Stimulated activated effector memory CD8-positive, alpha-beta T cell treated with anti-CD3 and anti-CD28 coated beads, Interleukin-12 subunit alpha, Interleukin-12 subunit beta, amount 100 ng/mL, for 72 hours (primary cell): ENCODE measurements at regions not wholly inside any gene's neighbourhood (a gene's known extent, or its start where the extent isn't known, plus 50 kb on each side); places are given as distances from the start of the nearest gene placed in this dataset.

ENCODE experiments used
- ATAC-seq: fragments of 150-1000 bp; cut with Tn5 transposase; 2 replicates; pipeline ENCODE4 v1.10.0; 2021
- DNase-seq, 2 donors: peaks; one replicate each; pipeline ENCODE4 v3.0.0; 2021 to 2022; ENCODE audit warnings: low spot score in 2 of 2
- H3K27ac Mint-ChIP-seq: one replicate; pipeline ENCODE4 v1.8.0; 2022; ENCODE audit warnings: mild to moderate bottlenecking, mixed read lengths
- H3K36me3 Mint-ChIP-seq: one replicate; pipeline ENCODE4 v1.8.0; 2022; ENCODE audit warnings: mild to moderate bottlenecking, mixed read lengths
- H3K4me1 Mint-ChIP-seq: one replicate; pipeline ENCODE4 v1.8.0; 2022; ENCODE audit warnings: mixed read lengths
- H3K4me3 Mint-ChIP-seq: one replicate; pipeline ENCODE4 v1.8.0; 2022; ENCODE audit warnings: mild to moderate bottlenecking, mixed read lengths
- H3K9me3 Mint-ChIP-seq: one replicate; pipeline ENCODE4 v1.8.0; 2022; ENCODE audit warnings: mixed read lengths

- H3K4me1 Mint-ChIP-seq: no peaks in the 10 kb centered on the region
- H3K4me3 Mint-ChIP-seq: no peak overlapping the region
- no peaks in the 10 kb centered on the region for H3K36me3 Mint-ChIP-seq
- peaks cover 7% of the 10 kb centered on the region for H3K9me3 Mint-ChIP-seq
- DNase-seq (no peak), ATAC-seq (no peak)
- no peak overlapping the region for H3K27ac Mint-ChIP-seq
These were observed 636.1 kb downstream of the KCNH5 start for GRCh38 chr14:62409169-62409568.

- H3K4me3 Mint-ChIP-seq: no peak overlapping the region
- no peaks in the 10 kb centered on the region for H3K4me1 Mint-ChIP-seq
- ATAC-seq: no peak
- H3K27ac Mint-ChIP-seq: no peak overlapping the region
- no peaks in the 10 kb centered on the region for H3K36me3 Mint-ChIP-seq
- no peak for DNase-seq
- H3K9me3 Mint-ChIP-seq: peaks cover 7% of the 10 kb centered on the region
These were observed 635.5 kb downstream of the KCNH5 start for GRCh38 chr14:62409626-62410300.

- H3K4me1 Mint-ChIP-seq: no peaks in the 10 kb centered on the region
- peaks cover 4% of the 10 kb centered on the region for H3K9me3 Mint-ChIP-seq
- H3K27ac Mint-ChIP-seq: no peak overlapping the region
- DNase-seq: no peak
- no peak overlapping the region for H3K4me3 Mint-ChIP-seq
- ATAC-seq: no peak
- no peaks in the 10 kb centered on the region for H3K36me3 Mint-ChIP-seq
These were observed 624.4 kb downstream of the KCNH5 start for GRCh38 chr14:62420847-62421246.

- Mint-ChIP-seq H3K36me3 (no peaks in the 10 kb centered on the region), H3K27ac (no peak overlapping the region), H3K4me1 (no peaks in the 10 kb centered on the region), H3K9me3 (peaks cover 24% of the 10 kb centered on the region), H3K4me3 (no peak overlapping the region)
- DNase-seq (no peak), ATAC-seq (no peak)
These were observed 616.6 kb downstream of the KCNH5 start for GRCh38 chr14:62428429-62429203.

- H3K27ac Mint-ChIP-seq: no peak overlapping the region
- no peak for ATAC-seq
- DNase-seq: no peak
- no peaks in the 10 kb centered on the region for H3K36me3 Mint-ChIP-seq
- H3K9me3 Mint-ChIP-seq: peaks cover 28% of the 10 kb centered on the region
- H3K4me1 Mint-ChIP-seq: no peaks in the 10 kb centered on the region
- no peak overlapping the region for H3K4me3 Mint-ChIP-seq
These were observed 615.6 kb downstream of the KCNH5 start for GRCh38 chr14:62429683-62430082.

GRCh38 chr14:62431496-62431895, 613.8 kb downstream of the KCNH5 start:
- Mint-ChIP-seq H3K4me3 (no peak overlapping the region), H3K9me3 (peaks cover 27% of the 10 kb centered on the region), H3K36me3 (no peaks in the 10 kb centered on the region), H3K4me1 (no peaks in the 10 kb centered on the region), H3K27ac (no peak overlapping the region)
- DNase-seq: no peak
- no peak for ATAC-seq

- ATAC-seq (no peak), DNase-seq (no peak)
- peaks cover 25% of the 10 kb centered on the region for H3K9me3 Mint-ChIP-seq
- H3K36me3 Mint-ChIP-seq: no peaks in the 10 kb centered on the region
- no peak overlapping the region for H3K27ac Mint-ChIP-seq
- H3K4me1 Mint-ChIP-seq: no peaks in the 10 kb centered on the region
- no peak overlapping the region for H3K4me3 Mint-ChIP-seq
These were observed 612.3 kb downstream of the KCNH5 start for GRCh38 chr14:62432955-62433354.

- H3K36me3 Mint-ChIP-seq: no peaks in the 10 kb centered on the region
- no peak for DNase-seq
- no peaks in the 10 kb centered on the region for H3K4me1 Mint-ChIP-seq
- H3K4me3 Mint-ChIP-seq: no peak overlapping the region
- no peak for ATAC-seq
- peaks cover 33% of the 10 kb centered on the region for H3K9me3 Mint-ChIP-seq
- no peak overlapping the region for H3K27ac Mint-ChIP-seq
These were observed 609.0 kb downstream of the KCNH5 start for GRCh38 chr14:62436261-62436660.

GRCh38 chr14:62439210-62439609, 606.0 kb downstream of the KCNH5 start:
- H3K4me1 Mint-ChIP-seq: no peaks in the 10 kb centered on the region
- no peak overlapping the region for H3K27ac Mint-ChIP-seq
- peaks cover 26% of the 10 kb centered on the region for H3K9me3 Mint-ChIP-seq
- ATAC-seq: no peak
- DNase-seq: no peak
- no peak overlapping the region for H3K4me3 Mint-ChIP-seq
- no peaks in the 10 kb centered on the region for H3K36me3 Mint-ChIP-seq

- no peak for ATAC-seq
- H3K36me3 Mint-ChIP-seq: no peaks in the 10 kb centered on the region
These were observed 601.5 kb downstream of the KCNH5 start for GRCh38 chr14:62443796-62444195.

GRCh38 chr14:62445570-62445969, 599.7 kb downstream of the KCNH5 start:
- Mint-ChIP-seq H3K4me3 (no peak overlapping the region), H3K36me3 (no peaks in the 10 kb centered on the region), H3K27ac (no peak overlapping the region), H3K9me3 (peaks cover 9% of the 10 kb centered on the region), H3K4me1 (no peaks in the 10 kb centered on the region)
- no peak for ATAC-seq
- no peak for DNase-seq

More at GRCh38 chr14:62443796-62444195, 601.5 kb downstream of the KCNH5 start:
- no peaks in the 10 kb centered on the region for H3K4me1 Mint-ChIP-seq
- no peak for DNase-seq
- no peak overlapping the region for H3K27ac Mint-ChIP-seq
- no peak overlapping the region for H3K4me3 Mint-ChIP-seq
- H3K9me3 Mint-ChIP-seq: peaks cover 16% of the 10 kb centered on the region

GRCh38 chr14:62451221-62451620, 594.0 kb downstream of the KCNH5 start:
- Mint-ChIP-seq H3K27ac (no peak overlapping the region), H3K4me3 (no peak overlapping the region), H3K36me3 (no peaks in the 10 kb centered on the region), H3K9me3 (peaks cover 11% of the 10 kb centered on the region), H3K4me1 (no peaks in the 10 kb centered on the region)
- ATAC-seq (no peak), DNase-seq (no peak)

- H3K4me3 Mint-ChIP-seq: no peak overlapping the region
- ATAC-seq (no peak), DNase-seq (no peak)
- H3K4me1 Mint-ChIP-seq: no peaks in the 10 kb centered on the region
- no peak overlapping the region for H3K27ac Mint-ChIP-seq
- no peaks in the 10 kb centered on the region for H3K36me3 Mint-ChIP-seq
- peaks cover 15% of the 10 kb centered on the region for H3K9me3 Mint-ChIP-seq
These were observed 592.0 kb downstream of the KCNH5 start for GRCh38 chr14:62453226-62453625.

- Mint-ChIP-seq H3K36me3 (no peaks in the 10 kb centered on the region), H3K4me3 (no peak overlapping the region)
These were observed 589.8 kb downstream of the KCNH5 start for GRCh38 chr14:62455446-62455845.

GRCh38 chr14:62462988-62463387, 582.3 kb downstream of the KCNH5 start:
- Mint-ChIP-seq H3K36me3 (no peaks in the 10 kb centered on the region), H3K4me1 (no peaks in the 10 kb centered on the region), H3K9me3 (peaks cover 20% of the 10 kb centered on the region), H3K4me3 (no peak overlapping the region), H3K27ac (no peak overlapping the region)
- ATAC-seq: no peak
- no peak for DNase-seq

More at GRCh38 chr14:62455446-62455845, 589.8 kb downstream of the KCNH5 start:
- Mint-ChIP-seq H3K27ac (no peak overlapping the region), H3K4me1 (no peaks in the 10 kb centered on the region), H3K9me3 (peaks cover 14% of the 10 kb centered on the region)
- DNase-seq (no peak), ATAC-seq (no peak)

GRCh38 chr14:62468946-62469345, 576.3 kb downstream of the KCNH5 start:
- Mint-ChIP-seq H3K4me1 (no peaks in the 10 kb centered on the region), H3K4me3 (no peak overlapping the region), H3K9me3 (peaks cover 16% of the 10 kb centered on the region), H3K27ac (no peak overlapping the region), H3K36me3 (no peaks in the 10 kb centered on the region)
- ATAC-seq (no peak), DNase-seq (no peak)
